Endothelial cell of umbilical vein (primary cell): ENCODE measurements at regions not wholly inside any gene's neighbourhood (a gene's known extent, or its start where the extent isn't known, plus 50 kb on each side); places are given as distances from the start of the nearest gene placed in this dataset.

Experiments
- BruUV-seq: library from RNA; stranded (reverse); fragments of 400-500 nt; replicated peaks from 2 replicates; lab custom pipeline; 2021; lab: Mats Ljungman, UMichigan
- CTCF ChIA-PET: fragments of 300-600, 350-600 bp; sonication (Branson Sonifier 250); formaldehyde crosslinking; loops from one replicate; lab custom pipeline; 2021; ENCODE audit warnings: antibody characterized with exemption, inconsistent platforms; lab: Charles Lee
- POLR2A ChIA-PET: fragments of 300-600, 350-600 bp; sonication (Branson Sonifier 250); formaldehyde crosslinking; loops from one replicate; lab custom pipeline; 2021; ENCODE audit warnings: antibody characterized with exemption, inconsistent platforms; lab: Charles Lee
- DNase-seq: peaks from one replicate; pipeline ENCODE4 v3.0.0-alpha.2; 2011; ENCODE audit warnings: low read depth, low spot score
- FAIRE-seq: peaks from 2 replicates; lab custom pipeline; 2011; peaks lifted over from hg19 to GRCh38; lab: Jason Lieb, UNC
- H2AFZ ChIP-seq: 2 replicates; pipeline ENCODE4 v1.6.0; 2012; ENCODE audit warnings: low read depth, low read length, control low read depth, inconsistent platforms
- H3K27ac ChIP-seq: 2 replicates; pipeline ENCODE4 v1.5.1; 2011; ENCODE audit warnings: low read depth, mild to moderate bottlenecking, control low read depth, low read length, moderate library complexity; ENCODE audit not compliant: insufficient read depth
- H3K27me3 ChIP-seq, 2 experiments: 2 replicates each; pipeline versions ENCODE4 v1.6.0 to v1.6.1; 2011; ENCODE audit warnings: low read length in 2 of 2, mixed read lengths in 1 of 2; ENCODE audit not compliant: control insufficient read depth in 2 of 2, insufficient read depth in 2 of 2
- H3K36me3 ChIP-seq, 2 experiments: 2 replicates in 1 of 2; 3 replicates in 1 of 2; pipeline ENCODE4 v1.5.1; 2011; ENCODE audit warnings: low read length in 2 of 2, mild to moderate bottlenecking in 1 of 2, moderate library complexity in 1 of 2; ENCODE audit not compliant: control insufficient read depth in 2 of 2, insufficient read depth in 2 of 2; ENCODE audit errors: extremely low read depth in 1 of 2
- H3K4me1 ChIP-seq: 3 replicates; pipeline ENCODE4 v1.5.1; 2011; ENCODE audit warnings: mild to moderate bottlenecking, low read length; ENCODE audit not compliant: control insufficient read depth, insufficient read depth; ENCODE audit errors: extremely low read depth
- H3K4me2 ChIP-seq: 2 replicates; pipeline ENCODE4 v1.6.1; 2011; ENCODE audit warnings: low read length, control low read depth, mixed read lengths; ENCODE audit not compliant: insufficient read depth
- H3K4me3 ChIP-seq, 3 experiments: fragments of 200-600 bp in 1 of 3; sonication (generic), shearing (Covaris generic) in 1 of 3; replicated peaks in 1 of 3; 2 replicates each; pipeline ENCODE4 v1.5.1; 2011 to 2016; ENCODE audit warnings: control low read depth in 3 of 3, low read length in 3 of 3, mild to moderate bottlenecking in 2 of 3, inconsistent platforms in 1 of 3, low read depth in 1 of 3, moderate library complexity in 1 of 3; ENCODE audit not compliant: insufficient read depth in 1 of 3
- H3K79me2 ChIP-seq: 2 replicates; pipeline ENCODE4 v1.6.0; 2012; ENCODE audit warnings: low read length, inconsistent platforms; ENCODE audit not compliant: control insufficient read depth, insufficient read depth
- H3K9ac ChIP-seq: replicated peaks from 2 replicates; pipeline ENCODE3; 2011; ENCODE audit warnings: low read length, control low read depth; ENCODE audit not compliant: insufficient read depth; ENCODE audit errors: extremely low read depth
- H3K9me1 ChIP-seq: replicated peaks from 3 replicates; pipeline ENCODE4 v1.6.0; 2011; ENCODE audit warnings: mild to moderate bottlenecking, low read length; ENCODE audit not compliant: control insufficient read depth, insufficient read depth; ENCODE audit errors: extremely low read depth
- H3K9me3 ChIP-seq: replicated peaks from 2 replicates; pipeline ENCODE4 v1.5.1; 2012; ENCODE audit warnings: low read length, inconsistent platforms; ENCODE audit not compliant: control insufficient read depth, insufficient read depth
- H4K20me1 ChIP-seq: replicated peaks from 2 replicates; pipeline ENCODE3; 2011; ENCODE audit warnings: mild to moderate bottlenecking, low read length; ENCODE audit not compliant: control insufficient read depth, insufficient read depth; ENCODE audit errors: extremely low read depth
- EZH2 ChIP-seq: IDR thresholded peaks from 2 replicates; pipeline ENCODE4 v1.6.1; 2012; ENCODE audit warnings: borderline replicate concordance, low read depth, mild to moderate bottlenecking, moderate library complexity, low read length, inconsistent platforms; ENCODE audit not compliant: severe bottlenecking
- FOS ChIP-seq: IDR thresholded peaks from 2 replicates; pipeline ENCODE4 v1.6.1; 2011; ENCODE audit warnings: mild to moderate bottlenecking, low read length, moderate library complexity, borderline replicate concordance; ENCODE audit not compliant: insufficient read depth
- GATA2 ChIP-seq: IDR thresholded peaks from 2 replicates; pipeline ENCODE4 v1.7.0; 2011; ENCODE audit warnings: low read depth, mild to moderate bottlenecking, moderate library complexity, mixed read lengths, low read length; ENCODE audit not compliant: insufficient read length, insufficient read depth
- JUN ChIP-seq: IDR thresholded peaks from 2 replicates; pipeline ENCODE4 v1.6.1; 2011; ENCODE audit warnings: borderline replicate concordance, low read depth; ENCODE audit not compliant: insufficient read length, insufficient read depth
- MYC ChIP-seq: IDR thresholded peaks from one replicate; pipeline ENCODE4 v1.6.1; 2011; ENCODE audit warnings: mild to moderate bottlenecking, low read depth, low read length
- POLR2A ChIP-seq: IDR thresholded peaks from 2 replicates; pipeline ENCODE4 v1.6.1; 2012; ENCODE audit warnings: low read depth, mild to moderate bottlenecking, control low read depth, low read length
- POLR2AphosphoS5 ChIP-seq: IDR thresholded peaks from 2 replicates; pipeline ENCODE4 v1.6.1; 2012; ENCODE audit warnings: low read depth, mild to moderate bottlenecking, control low read depth, low read length, moderate library complexity; ENCODE audit not compliant: insufficient read depth
- dilution Hi-C: fragments of 300-500 bp; cut with MboI; formaldehyde crosslinking; loops from one replicate; pipeline ENCODE4 v1.15.0; 2019; ENCODE audit warnings: low sequenced_read_pairs; ENCODE audit not compliant: extremely low pct_ligation_motif_present
- intact Hi-C: fragments of 100-400 bp; cut with micrococcal nuclease; formaldehyde crosslinking; loops from one replicate; pipeline ENCODE4 v1.10.0; 2022
- TF ChIP-seq, protein P1 (sequence below): IDR thresholded peaks from 2 replicates; pipeline ENCODE4 v1.6.1; 2011; ENCODE audit not compliant: insufficient read depth, insufficient read length
- TF ChIP-seq, protein P2 (sequence below), 2 donors: IDR thresholded peaks; 1 replicate in 1 of 2; 2 replicates in 1 of 2; pipeline ENCODE4 v1.5.1; 2011; ENCODE audit warnings: low read length in 2 of 2, mild to moderate bottlenecking in 2 of 2, moderate library complexity in 2 of 2, control low read depth in 1 of 2, inconsistent platforms in 1 of 2, low read depth in 1 of 2; ENCODE audit not compliant: insufficient read depth in 1 of 2; ENCODE audit errors: extremely low read depth in 1 of 2

DNA sequence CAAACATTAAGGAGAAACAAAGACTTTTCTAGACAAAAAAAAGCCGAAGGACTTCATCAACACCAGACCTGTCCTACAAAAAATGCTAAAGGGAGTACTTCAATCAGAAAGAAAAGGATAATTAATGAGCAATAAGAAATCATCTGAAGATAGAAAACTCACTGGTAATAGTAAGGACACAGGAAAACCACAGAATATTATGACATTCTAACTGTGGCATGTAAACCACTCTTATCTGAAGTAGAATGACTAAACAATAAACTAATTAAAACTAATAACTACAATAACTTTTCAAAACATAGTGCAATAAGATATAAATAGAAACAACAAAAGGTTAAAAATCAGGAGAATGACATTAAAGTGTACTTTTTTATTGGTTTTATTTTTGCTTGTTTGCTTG lies 584.5 kb upstream of the CCDC54 start:
- Histone ChIP-seq H3K27me3 (no peaks in the 10 kb centered on the region), H3K79me2 (no peaks in the 10 kb centered on the region), H3K4me3 (no peak overlapping the region), H3K4me2 (no peak overlapping the region), H3K4me1 (no peaks in the 10 kb centered on the region), H4K20me1 (no peaks in the 10 kb centered on the region), H3K27ac (no peak overlapping the region), H2AFZ (no peak overlapping the region), H3K9ac (no peak overlapping the region), H3K9me3 (no peaks in the 10 kb centered on the region), H3K9me1 (no peaks in the 10 kb centered on the region), H3K36me3 (no peaks in the 10 kb centered on the region)
- CTCF ChIA-PET = interaction anchor here (1.9 kb wide), 1 partner anchor 8 kb away, joined by 5 read pairs; no protein-coding TSS in a partner anchor
- intact Hi-C loops (no loop called here), dilution Hi-C loops (no loop called here)
- FAIRE-seq = no peak
- POLR2A ChIA-PET = no interaction called here
- TF ChIP-seq GATA2 = no peak
- TF ChIP-seq JUN = no peak
- TF ChIP-seq POLR2AphosphoS5 = no peak
- TF ChIP-seq, protein P1, sequence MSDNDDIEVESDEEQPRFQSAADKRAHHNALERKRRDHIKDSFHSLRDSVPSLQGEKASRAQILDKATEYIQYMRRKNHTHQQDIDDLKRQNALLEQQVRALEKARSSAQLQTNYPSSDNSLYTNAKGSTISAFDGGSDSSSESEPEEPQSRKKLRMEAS = no peak
- no peak for TF ChIP-seq EZH2
- no peak for TF ChIP-seq POLR2A
- no peak for DNase-seq
- no TSS peak for BruUV-seq

DNA sequence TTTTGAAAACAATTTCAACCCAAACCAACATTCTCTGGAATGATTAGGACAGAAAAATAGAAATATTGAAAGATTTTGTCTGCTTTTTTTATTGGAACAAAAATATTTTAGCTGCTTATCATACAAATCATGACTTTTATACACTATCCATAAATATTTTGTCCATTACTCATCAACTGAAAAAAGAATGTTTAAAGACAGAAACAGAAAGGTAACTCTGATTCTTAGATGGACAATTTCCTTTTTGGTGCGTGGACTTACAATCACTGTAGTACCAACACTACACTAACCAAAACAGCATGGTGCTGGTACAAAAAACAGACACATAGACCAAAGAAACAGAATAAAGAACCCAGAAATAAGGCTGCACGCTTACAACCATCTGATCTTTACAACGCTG lies 582.8 kb upstream of the CCDC54 start:
- no peaks in the 10 kb centered on the region for H3K36me3 ChIP-seq
- FAIRE-seq = no peak
- CTCF ChIA-PET = interaction anchor here (0.6 to 0.7 kb wide), 2 partner anchors 635 to 1310 kb away, joined by 3 read pairs; no protein-coding TSS in a partner anchor
- POLR2A ChIA-PET = interaction anchor here (0.7 kb wide), 1 partner anchor 629 kb away, joined by 12 read pairs; no protein-coding TSS in a partner anchor
- H3K9me1 ChIP-seq = no peaks in the 10 kb centered on the region
- H2AFZ ChIP-seq = no peak overlapping the region
- no peak overlapping the region for H3K4me2 ChIP-seq
- TF ChIP-seq POLR2AphosphoS5 = no peak
- TF ChIP-seq, protein P1 = no peak
- no peak for TF ChIP-seq FOS
- TF ChIP-seq JUN = no peak
- TF ChIP-seq EZH2 = no peak
- TF ChIP-seq MYC = no peak
- TF ChIP-seq, protein P2, sequence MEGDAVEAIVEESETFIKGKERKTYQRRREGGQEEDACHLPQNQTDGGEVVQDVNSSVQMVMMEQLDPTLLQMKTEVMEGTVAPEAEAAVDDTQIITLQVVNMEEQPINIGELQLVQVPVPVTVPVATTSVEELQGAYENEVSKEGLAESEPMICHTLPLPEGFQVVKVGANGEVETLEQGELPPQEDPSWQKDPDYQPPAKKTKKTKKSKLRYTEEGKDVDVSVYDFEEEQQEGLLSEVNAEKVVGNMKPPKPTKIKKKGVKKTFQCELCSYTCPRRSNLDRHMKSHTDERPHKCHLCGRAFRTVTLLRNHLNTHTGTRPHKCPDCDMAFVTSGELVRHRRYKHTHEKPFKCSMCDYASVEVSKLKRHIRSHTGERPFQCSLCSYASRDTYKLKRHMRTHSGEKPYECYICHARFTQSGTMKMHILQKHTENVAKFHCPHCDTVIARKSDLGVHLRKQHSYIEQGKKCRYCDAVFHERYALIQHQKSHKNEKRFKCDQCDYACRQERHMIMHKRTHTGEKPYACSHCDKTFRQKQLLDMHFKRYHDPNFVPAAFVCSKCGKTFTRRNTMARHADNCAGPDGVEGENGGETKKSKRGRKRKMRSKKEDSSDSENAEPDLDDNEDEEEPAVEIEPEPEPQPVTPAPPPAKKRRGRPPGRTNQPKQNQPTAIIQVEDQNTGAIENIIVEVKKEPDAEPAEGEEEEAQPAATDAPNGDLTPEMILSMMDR (IDR thresholded peaks at IDR 0.05; ENCODE audit: extremely low read depth in 1 of 2, insufficient read depth in 1 of 2, low read depth in 1 of 2, low read length in 2 of 2) = no peak
- TF ChIP-seq POLR2A = no peak
- TF ChIP-seq GATA2 = no peak
- no peaks in the 10 kb centered on the region for H4K20me1 ChIP-seq
- BruUV-seq = no TSS peak
- H3K9me3 ChIP-seq = no peaks in the 10 kb centered on the region
- H3K4me1 ChIP-seq = no peaks in the 10 kb centered on the region
- dilution Hi-C loops = no loop called here
- H3K4me3 ChIP-seq = no peak overlapping the region
- H3K27me3 ChIP-seq = no peaks in the 10 kb centered on the region
- intact Hi-C loops = no loop called here
- DNase-seq = no peak
- H3K79me2 ChIP-seq = no peaks in the 10 kb centered on the region
- H3K27ac ChIP-seq = no peak overlapping the region
- no peak overlapping the region for H3K9ac ChIP-seq
